ENCODE measurements at regions not wholly inside any gene's neighbourhood (a gene's known extent, or its start where the extent isn't known, plus 50 kb on each side); places are given as distances from the start of the nearest gene placed in this dataset.
"Not testable (repeated sequence)": the region's sequence is repeated elsewhere in the genome, so short reads cannot be mapped to it uniquely, and the experiment has no call there.

- DNase-seq = no peak
Measured at GRCh38 chr5:1997640-1998347, 115.1 kb upstream of the IRX4 start.

DNA sequence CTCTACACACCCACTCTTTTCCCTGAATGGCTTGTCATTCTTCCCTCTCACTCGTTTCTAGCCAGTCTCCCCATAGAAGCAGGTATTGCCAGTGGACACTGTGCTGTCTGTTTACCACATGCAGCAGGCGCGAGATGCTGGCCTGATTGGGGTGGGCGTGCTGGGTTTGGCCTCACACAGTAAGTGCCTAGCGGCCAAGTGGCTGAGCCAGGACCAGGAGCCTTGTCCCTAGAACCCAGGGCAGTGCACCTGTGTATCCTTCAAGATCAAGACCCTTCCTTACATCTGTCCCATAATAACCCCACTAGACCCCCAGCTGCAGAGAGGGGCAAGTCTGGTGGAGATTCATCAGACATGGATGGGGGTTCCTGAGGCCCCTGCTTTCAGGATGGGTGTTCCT, 112.8 kb upstream of the IRX4 start:
- DNase-seq = no peak

GRCh38 chr5:1987471-1987870, 104.7 kb upstream of the IRX4 start:
- DNase-seq = no peak

DNA sequence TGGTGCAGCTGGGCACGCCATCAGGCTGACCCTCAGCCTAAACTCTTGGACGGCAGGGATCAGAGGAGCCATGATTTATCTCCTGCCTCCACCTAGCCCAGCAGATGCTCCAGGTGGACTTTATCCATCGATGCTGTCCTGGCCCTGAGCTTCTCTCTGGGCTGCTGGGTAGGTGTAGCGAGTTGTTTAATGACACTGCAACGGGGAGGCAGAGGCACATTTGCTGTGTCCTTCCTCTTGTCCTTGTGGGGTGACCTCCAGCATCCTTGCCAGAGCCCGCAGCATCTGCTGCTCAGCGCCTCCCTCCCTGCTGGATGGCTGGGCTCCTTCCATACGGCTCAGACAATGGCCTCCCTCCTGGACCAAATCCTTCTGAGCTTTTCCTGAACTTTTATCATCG, 103.1 kb upstream of the IRX4 start:
- no peak for DNase-seq

GRCh38 chr5:1983919-1984695, 101.4 kb upstream of the IRX4 start:
- DNase-seq = no peak

DNA sequence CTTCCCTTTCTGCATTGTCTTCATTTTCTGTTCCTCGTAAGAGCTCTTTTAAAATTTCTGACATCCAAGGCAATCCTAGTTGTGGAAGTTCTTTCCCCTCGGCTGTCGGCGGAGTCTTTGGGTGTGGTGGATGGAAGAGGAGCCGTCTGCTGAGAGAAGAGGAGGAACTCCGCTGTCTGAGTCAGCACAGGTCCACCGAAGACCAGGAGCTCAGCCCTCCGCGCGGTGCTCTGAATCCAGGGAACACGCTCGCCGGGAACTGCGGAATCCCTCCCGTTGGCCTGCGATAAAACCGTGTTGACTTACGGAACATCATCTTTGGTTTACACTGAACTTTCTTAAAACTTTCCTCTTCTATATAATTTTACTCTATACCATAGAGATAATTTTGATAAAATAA, 100.7 kb upstream of the IRX4 start:
- DNase-seq = no peak

DNA sequence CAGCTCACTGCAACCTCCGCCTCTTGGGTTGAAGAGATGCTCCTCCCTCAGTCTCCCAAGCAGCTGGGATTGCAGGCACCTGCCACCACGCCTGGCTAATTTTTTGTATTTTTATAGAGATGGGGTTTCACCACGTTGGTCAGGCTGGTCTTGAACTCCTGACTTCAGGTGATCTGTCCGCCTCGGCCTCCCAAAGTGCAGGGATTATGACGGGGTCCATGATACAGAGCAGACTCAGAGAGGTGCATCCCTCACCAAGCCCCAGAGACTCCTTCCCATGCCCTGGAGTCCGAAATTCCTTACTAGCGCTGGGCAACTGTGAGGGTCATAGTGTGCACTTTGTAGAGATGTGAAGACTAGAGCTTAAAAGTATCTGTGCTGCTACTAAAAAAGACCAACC, 99.8 kb upstream of the IRX4 start:
- DNase-seq = not testable (repeated sequence)

DNA sequence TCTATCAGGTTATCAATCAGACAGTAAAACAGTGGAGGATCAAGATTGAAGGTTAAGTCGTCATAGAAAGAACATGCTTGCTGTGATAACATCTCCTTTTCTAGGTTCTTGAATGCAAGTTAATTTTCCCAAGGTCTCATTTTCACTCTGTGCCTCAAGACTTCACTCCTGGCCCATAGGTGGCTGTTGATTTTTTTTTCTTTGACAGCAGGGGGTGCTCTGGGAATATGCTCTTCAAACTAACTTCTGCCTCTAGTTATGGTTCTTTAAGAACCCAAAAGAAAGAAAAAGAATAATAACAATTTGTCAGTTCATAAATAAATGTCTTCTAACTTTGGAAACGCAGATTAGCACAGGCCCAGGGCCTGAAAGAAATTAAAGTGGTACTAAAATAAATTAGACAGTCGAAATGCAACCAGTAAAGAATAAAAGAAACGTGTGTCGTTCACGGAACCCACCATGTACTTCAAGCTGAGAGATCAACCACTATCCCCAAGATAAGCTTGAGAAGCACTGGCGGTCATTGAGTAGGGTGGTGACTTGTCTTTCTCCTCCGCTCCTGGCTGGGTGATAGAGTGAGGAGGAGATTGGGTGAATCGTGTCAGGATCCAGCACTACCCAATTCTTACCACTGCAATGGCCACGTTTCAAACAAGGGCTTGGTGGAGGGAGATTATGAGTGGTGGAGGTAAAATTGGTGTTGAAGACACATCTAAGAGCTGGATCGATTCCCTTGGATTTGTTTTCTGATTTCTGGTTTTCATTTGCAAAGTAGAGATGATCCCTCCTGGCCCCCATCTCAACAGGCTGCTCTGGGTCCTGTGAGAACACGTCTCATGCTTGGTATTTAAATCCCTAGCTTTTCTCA, 93.4 kb upstream of the IRX4 start:
- DNase-seq = no peak

GRCh38 chr5:1975406-1975715, 92.6 kb upstream of the IRX4 start:
- DNase-seq = no peak

DNA sequence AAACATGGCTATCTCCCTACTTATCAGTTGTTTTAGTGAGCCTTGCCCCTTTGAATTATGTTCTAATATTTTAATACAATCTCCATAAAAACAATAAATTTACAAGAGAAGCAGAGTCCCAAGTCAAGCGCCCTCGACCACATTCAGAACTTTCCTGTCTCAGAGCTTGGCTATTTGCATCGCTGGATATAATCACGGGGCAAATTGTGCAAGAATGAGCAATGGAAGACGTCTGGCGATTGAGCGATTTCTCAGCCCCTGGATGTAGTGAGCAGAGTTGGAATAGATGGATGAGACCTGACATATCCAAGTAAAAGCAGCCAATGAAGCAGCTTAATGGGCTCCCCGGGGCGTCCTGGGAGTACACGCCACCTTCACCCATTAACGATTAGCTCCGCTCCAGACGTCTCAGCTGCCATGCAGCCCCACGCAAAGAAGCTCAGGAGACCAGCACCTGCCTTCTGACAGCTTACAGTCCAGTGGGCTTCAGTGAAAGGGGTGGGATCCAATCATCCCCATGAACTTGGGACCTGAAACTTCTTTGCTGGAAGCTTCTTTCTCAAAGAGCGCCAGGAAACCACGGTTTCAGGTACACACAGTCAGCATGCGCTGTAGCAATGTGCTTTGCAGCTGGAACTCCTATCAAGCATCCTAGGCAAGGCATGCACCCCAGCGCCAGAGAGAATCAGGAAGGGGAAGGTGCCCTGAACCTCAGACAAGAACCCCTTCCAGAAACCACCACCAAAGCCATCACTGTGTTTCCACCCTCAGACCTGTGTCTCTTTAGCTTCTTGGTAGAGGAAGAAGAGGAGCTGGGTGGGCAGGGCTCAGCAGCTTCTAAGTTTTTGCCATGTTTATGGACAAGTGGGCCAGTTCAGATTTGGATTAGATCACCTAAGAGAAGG, 92.0 kb upstream of the IRX4 start:
- no peak for DNase-seq

- DNase-seq = no peak
Measured at GRCh38 chr5:1974081-1974480, 91.4 kb upstream of the IRX4 start.

DNA sequence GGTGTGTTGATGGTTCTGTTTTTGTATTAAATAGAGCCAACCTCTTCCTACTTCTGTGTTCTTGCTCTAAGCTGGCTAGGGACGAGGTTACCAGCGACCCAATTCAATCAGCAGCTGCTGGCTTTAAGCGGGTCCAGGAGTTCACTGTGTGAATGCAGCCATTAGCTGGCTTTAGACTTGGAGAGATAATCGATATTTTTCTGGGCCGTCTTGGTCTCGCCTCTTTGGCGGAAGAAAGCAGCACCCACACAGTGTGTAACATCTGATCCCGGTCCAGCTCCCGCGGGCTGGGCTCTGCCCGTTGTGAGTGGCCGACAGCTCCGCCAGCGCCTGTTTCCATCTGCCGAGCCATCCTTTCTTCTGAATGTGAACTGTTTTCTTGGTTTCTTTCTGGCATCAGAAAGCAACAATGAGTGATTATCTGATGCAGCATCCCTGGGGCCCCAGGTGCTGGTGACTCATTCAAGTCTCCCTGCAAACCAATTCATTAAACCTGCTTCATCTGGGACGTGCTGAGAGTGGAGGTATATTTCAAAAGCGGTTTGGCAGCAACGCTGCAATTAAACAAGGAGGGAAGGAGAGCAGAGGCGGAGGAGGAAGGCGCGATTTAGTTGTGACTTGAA, 90.8 kb upstream of the IRX4 start:
- no peak for DNase-seq

GRCh38 chr5:1971944-1972343, 89.2 kb upstream of the IRX4 start:
- DNase-seq = no peak

DNA sequence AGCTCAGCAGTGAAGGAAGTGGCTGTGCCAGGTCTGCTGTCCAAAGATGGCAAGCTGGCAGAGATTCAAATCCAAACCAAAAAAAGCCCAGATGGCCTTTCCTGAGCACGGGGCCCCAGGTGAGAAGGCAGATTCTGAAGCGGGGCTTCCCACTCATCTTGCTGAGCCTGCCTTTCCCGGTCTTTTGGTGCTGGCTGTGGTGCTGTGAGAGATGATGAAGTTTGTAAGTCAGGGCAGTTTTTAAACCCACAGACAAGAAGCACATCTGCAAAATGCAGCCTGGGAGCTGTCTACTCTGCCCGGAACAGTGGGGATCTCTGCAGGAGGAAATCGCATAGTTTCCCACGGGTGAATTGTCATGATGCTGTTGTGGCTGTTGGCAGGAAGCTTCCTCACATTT, 85.0 kb upstream of the IRX4 start:
- no peak for DNase-seq

GRCh38 chr5:1966461-1966860, 83.7 kb upstream of the IRX4 start:
- DNase-seq = no peak

DNA sequence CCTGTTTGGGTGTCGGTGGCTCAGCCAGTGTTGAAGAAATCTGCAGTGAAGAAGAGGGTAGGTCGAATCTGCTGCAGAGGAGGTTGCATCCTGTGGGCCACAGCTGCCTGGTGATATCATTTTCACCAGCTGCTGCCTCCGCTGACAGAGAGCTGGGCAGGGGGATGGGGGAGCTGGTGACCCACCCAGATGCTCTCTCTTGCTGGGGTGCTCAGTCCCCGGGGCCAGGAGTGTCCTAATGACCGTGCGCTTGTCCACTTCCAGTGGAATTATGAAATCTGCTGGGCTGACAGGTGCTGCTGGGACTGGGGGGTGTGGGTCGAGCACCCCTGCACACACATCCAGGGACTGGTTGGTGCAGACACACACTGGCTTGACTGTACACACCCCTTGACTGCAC, 83.2 kb upstream of the IRX4 start:
- DNase-seq = no peak

DNA sequence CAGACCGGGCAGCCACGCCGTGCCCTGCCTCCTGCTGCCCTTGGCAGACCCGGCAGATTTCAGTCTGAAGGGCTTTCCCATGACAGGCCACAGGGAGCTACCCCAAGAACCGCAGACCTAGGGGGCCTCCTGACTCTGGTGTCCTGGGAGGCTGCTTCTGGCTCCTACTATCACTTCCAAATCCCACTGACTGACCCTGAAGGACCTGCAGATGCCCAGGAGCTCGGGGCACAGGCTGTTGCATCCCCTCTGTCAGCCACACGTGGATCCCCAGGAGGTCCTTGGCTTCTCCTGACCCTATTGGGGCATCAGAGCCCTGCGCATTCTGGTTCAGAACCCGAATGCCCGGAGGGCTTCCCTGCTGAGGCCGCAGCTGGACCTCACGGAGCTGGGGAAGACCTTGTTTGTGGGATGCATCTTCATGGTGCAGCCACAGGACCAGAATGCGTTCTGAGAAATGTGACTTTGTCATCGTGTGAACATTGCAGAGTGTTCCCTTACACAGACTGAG, 81.3 kb upstream of the IRX4 start:
- no peak for DNase-seq

GRCh38 chr5:1963358-1963757, 80.6 kb upstream of the IRX4 start:
- no peak for DNase-seq

GRCh38 chr5:1962619-1963355, 80.1 kb upstream of the IRX4 start:
- no peak for DNase-seq

- DNase-seq = no peak
Measured at GRCh38 chr5:1961952-1962595, 79.3 kb upstream of the IRX4 start.

Data from activated CD4-positive, CD25-positive, alpha-beta regulatory T cell treated with anti-CD3 and anti-CD28 coated beads, Interleukin-2, amount 50 U/mL, for 72 hours (primary cell).